Muscle of leg (tissue), 3 donors: ENCODE measurements at regions not wholly inside any gene's neighbourhood (a gene's known extent, or its start where the extent isn't known, plus 50 kb on each side); places are given as distances from the start of the nearest gene placed in this dataset.
"Not testable (repeated sequence)": the region's sequence is repeated elsewhere in the genome, so short reads cannot be mapped to it uniquely, and the experiment has no call there.

Experiments
- DNase-seq: peaks from one replicate; pipeline ENCODE4 v3.0.0; 2013
- H3K27ac ChIP-seq: one replicate; pipeline ENCODE4 v1.5.1; 2013; ENCODE audit warnings: mild to moderate bottlenecking, low read length, control low read depth
- H3K27me3 ChIP-seq: one replicate; pipeline ENCODE4 v1.6.1; 2013; ENCODE audit warnings: low read length; ENCODE audit not compliant: control insufficient read depth, insufficient read depth
- H3K36me3 ChIP-seq: one replicate; pipeline ENCODE4 v1.6.1; 2013; ENCODE audit warnings: low read length; ENCODE audit not compliant: control insufficient read depth, insufficient read depth
- H3K4me1 ChIP-seq: one replicate; pipeline ENCODE4 v1.6.1; 2013; ENCODE audit warnings: low read length; ENCODE audit not compliant: control insufficient read depth, insufficient read depth
- H3K4me3 ChIP-seq: one replicate; pipeline ENCODE4 v1.5.1; 2013; ENCODE audit warnings: low read length, control low read depth
- H3K9me3 ChIP-seq: replicated peaks from 2 replicates; pipeline ENCODE4 v1.6.1; 2013; ENCODE audit warnings: low read depth, low read length; ENCODE audit not compliant: control insufficient read depth
- WGBS: methylation state at CpG from one replicate; pipeline ENCODE4 v1.1.5; 2013; ENCODE audit warnings: missing lambda C conversion rate; ENCODE audit not compliant: insufficient coverage; 5-methylcytosine and 5-hydroxymethylcytosine counted together

GRCh38 chr6:134405386-134406087 lies 87.6 kb upstream of the SGK1 start:
- 80% methylated on average over 2 of the region's 6 CpGs for WGBS
- Histone ChIP-seq H3K9me3 (no peaks in the 10 kb centered on the region), H3K27me3 (no peaks in the 10 kb centered on the region), H3K27ac (no peak overlapping the region), H3K4me1 (no peaks in the 10 kb centered on the region), H3K36me3 (no peaks in the 10 kb centered on the region), H3K4me3 (no peak overlapping the region)
- no peak for DNase-seq

DNA sequence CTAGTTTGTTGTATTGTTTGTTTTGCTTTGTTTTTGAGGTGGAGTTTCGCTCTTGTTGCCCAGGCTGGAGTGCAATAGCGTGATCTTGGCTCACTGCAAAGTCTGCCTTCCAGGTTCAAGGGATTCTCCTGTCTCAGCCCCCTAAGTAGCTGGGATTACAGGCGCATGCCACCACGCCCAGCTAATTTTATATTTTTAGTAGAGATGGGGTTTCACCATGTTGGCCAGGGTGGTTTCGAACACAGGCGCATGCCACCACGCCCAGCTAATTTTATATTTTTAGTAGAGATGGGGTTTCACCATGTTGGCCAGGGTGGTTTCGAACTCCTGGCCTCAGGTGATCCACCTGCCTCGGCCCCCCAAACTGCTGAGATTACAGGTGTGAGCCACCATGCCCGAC lies 85.4 kb upstream of the SGK1 start:
- H3K4me3 ChIP-seq, DNase-seq, H3K27ac ChIP-seq, H3K36me3 ChIP-seq, H3K9me3 ChIP-seq, H3K27me3 ChIP-seq, H3K4me1 ChIP-seq: not testable (repeated sequence)
- WGBS: 94% methylated on average over 7 of the region's 10 CpGs

DNA sequence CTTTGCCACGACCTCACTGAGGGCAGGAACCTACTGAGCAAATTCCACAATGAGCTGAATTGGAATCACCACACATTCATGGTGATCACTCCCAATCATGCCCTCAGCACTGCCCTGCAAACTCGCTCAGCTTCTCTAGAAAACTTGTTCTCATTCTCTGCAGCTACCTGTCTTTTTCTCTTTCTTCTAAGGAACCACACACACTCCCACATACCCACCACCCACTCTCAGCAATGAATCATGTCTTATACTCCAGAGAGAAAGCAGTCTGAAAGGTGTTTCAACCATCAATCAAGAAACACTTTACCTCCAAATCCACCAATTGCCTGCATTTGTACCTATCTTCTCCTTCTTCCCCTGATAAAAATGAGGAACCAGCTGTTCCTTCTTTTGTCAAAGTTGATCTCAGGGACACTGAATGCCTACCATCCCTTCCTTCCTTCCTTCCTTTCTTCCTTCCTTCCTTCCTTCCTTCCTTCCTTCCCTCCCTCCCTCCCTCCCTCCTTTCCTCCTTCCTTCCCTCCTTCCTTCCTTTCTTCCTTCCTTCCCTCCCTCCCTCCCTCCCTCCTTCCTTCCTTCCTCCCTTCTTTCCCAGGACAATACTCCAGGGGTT lies 84.6 kb upstream of the SGK1 start:
- H3K9me3 ChIP-seq: no peaks in the 10 kb centered on the region
- no peak for DNase-seq
- no peaks in the 10 kb centered on the region for H3K27me3 ChIP-seq
- no peaks in the 10 kb centered on the region for H3K36me3 ChIP-seq
- 84% methylated on average over 2 of the region's 2 CpGs for WGBS
- H3K27ac ChIP-seq: no peak overlapping the region
- H3K4me1 ChIP-seq: peaks cover 2% of the 10 kb centered on the region
- no peak overlapping the region for H3K4me3 ChIP-seq

- Histone ChIP-seq H3K4me1 (peaks cover 2% of the 10 kb centered on the region), H3K9me3 (no peaks in the 10 kb centered on the region), H3K27me3 (no peaks in the 10 kb centered on the region), H3K27ac (no peak overlapping the region), H3K4me3 (no peak overlapping the region), H3K36me3 (no peaks in the 10 kb centered on the region)
- no peak for DNase-seq
- no CpG with 5 or more reads among the region's 2 CpGs for WGBS
These were observed 83.0 kb upstream of the SGK1 start for GRCh38 chr6:134400941-134401340.

- Histone ChIP-seq H3K36me3 (no peaks in the 10 kb centered on the region), H3K27ac (no peak overlapping the region), H3K4me1 (peaks cover 2% of the 10 kb centered on the region), H3K4me3 (no peak overlapping the region), H3K27me3 (no peaks in the 10 kb centered on the region), H3K9me3 (no peaks in the 10 kb centered on the region)
- DNase-seq: peak; percentile 38
- WGBS: 60% methylated on average over 1 of the region's 6 CpGs
These were observed 80.5 kb upstream of the SGK1 start for GRCh38 chr6:134398453-134398852.

DNA sequence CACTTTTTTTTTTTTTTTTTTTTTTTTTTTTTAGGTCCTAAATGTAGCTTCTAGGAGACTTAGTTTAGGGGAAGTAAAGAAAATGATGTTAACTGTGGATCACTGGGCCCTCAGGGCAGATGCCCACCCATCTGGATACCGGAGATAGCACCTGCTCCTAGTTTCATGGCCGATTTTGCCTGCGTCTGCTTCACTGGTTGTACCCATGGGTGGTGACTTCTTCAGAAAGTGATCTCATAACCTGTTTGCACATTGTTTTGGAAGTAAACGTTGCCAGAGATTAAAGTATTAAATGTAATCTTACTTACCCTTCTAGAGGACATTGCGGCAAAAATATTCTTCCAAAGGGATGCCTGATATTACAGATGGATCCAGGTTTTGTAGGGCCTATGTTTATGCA lies 79.8 kb upstream of the SGK1 start:
- Histone ChIP-seq H3K9me3 (no peaks in the 10 kb centered on the region), H3K36me3 (no peaks in the 10 kb centered on the region), H3K4me3 (no peak overlapping the region), H3K27ac (no peak overlapping the region), H3K27me3 (no peaks in the 10 kb centered on the region), H3K4me1 (peaks cover 2% of the 10 kb centered on the region)
- no CpG with 5 or more reads among the region's 5 CpGs for WGBS
- DNase-seq: no peak

GRCh38 chr6:134394905-134395304 lies 77.0 kb upstream of the SGK1 start:
- no peak for DNase-seq
- Histone ChIP-seq H3K36me3 (no peaks in the 10 kb centered on the region), H3K9me3 (no peaks in the 10 kb centered on the region), H3K27ac (no peak overlapping the region), H3K27me3 (no peaks in the 10 kb centered on the region), H3K4me1 (peaks cover 2% of the 10 kb centered on the region), H3K4me3 (no peak overlapping the region)
- WGBS: no CpG with 5 or more reads among the region's 1 CpG

DNA sequence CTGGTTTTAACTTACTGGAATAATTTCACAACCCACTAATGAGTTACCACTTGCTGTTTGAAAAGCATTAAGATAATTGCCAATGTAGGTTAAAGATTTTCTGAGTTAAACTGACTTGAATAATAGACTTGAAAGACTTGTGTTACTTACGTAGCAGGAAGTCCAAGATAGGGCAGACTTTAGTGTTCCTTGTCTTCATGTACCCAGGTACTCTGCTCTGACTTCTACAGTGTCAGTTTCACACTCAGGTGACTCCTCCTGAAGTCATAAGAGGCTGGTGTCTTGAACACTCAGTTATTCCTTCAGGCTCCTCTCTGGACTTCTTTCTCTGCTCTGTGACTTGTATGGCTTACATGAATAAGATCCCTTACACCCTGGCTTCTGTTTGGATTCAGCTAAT lies 76.3 kb upstream of the SGK1 start:
- WGBS: no CpG with 5 or more reads among the region's 1 CpG
- H3K36me3 ChIP-seq: no peaks in the 10 kb centered on the region

GRCh38 chr6:134391205-134391604 lies 73.3 kb upstream of the SGK1 start:
- Histone ChIP-seq H3K27me3 (no peaks in the 10 kb centered on the region), H3K36me3 (no peaks in the 10 kb centered on the region), H3K4me3 (no peak overlapping the region), H3K27ac (no peak overlapping the region), H3K9me3 (no peaks in the 10 kb centered on the region), H3K4me1 (no peaks in the 10 kb centered on the region)
- no peak for DNase-seq
- no CpG with 5 or more reads among the region's 1 CpG for WGBS

More for the DNA sequence above, 76.3 kb upstream of the SGK1 start:
- peaks cover 2% of the 10 kb centered on the region for H3K4me1 ChIP-seq
- H3K27ac ChIP-seq: no peak overlapping the region
- H3K4me3 ChIP-seq: no peak overlapping the region
- no peaks in the 10 kb centered on the region for H3K27me3 ChIP-seq
- DNase-seq: no peak
- H3K9me3 ChIP-seq: no peaks in the 10 kb centered on the region

- Histone ChIP-seq H3K27me3 (no peaks in the 10 kb centered on the region), H3K4me1 (no peaks in the 10 kb centered on the region), H3K27ac (no peak overlapping the region), H3K9me3 (no peaks in the 10 kb centered on the region), H3K4me3 (no peak overlapping the region), H3K36me3 (no peaks in the 10 kb centered on the region)
- no peak for DNase-seq
- WGBS: 92% methylated on average over 3 of the region's 3 CpGs
These were observed 71.7 kb upstream of the SGK1 start for GRCh38 chr6:134389658-134390057.
